GM12872 (cell line): ENCODE measurements at regions not wholly inside any gene's neighbourhood (a gene's known extent, or its start where the extent isn't known, plus 50 kb on each side); places are given as distances from the start of the nearest gene placed in this dataset.

ENCODE experiments used
- CTCF ChIP-seq: IDR thresholded peaks from 3 replicates; pipeline ENCODE4 v1.5.1; 2011; ENCODE audit warnings: low read depth, mild to moderate bottlenecking, low read length, moderate library complexity; ENCODE audit not compliant: insufficient read depth

DNA sequence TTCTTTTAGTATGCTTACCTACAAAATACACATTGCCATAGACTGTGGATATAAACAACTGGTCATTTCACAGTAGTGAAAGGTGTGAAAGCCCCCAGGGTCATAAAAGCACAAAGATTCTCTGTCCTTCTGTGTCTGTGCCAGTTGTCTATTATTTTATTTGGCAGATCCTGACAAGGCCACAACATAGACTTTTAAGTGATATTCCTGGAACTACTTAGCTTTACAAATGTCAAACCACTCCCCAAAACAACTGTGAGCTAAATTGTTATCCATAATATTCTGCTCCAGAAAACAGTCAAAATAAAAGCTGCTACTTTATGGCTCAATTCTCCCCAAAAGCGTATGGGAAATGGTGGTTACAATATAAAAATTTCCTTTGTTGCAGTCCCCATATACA, 172.1 kb downstream of the SEC23A start:
- no peak for TF ChIP-seq CTCF

DNA sequence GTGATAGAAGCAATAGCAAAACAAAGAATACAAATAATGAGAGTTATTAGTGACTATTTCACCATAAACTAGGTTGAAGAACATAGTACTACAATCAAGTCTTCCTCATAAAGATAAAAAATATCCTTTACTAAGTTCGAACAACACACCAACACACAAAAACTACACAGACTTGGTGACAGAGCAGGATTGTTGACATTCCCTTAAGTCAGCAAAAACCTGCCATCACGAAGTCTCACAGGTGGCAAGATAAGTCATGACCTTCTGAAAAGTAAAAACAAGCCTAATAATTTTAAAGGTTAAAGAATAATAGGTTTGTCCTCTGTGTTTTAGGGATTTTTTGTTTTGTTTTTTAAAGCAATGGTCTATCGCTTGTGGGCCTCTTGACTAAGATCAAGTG, 173.0 kb downstream of the SEC23A start:
- TF ChIP-seq CTCF = no peak

DNA sequence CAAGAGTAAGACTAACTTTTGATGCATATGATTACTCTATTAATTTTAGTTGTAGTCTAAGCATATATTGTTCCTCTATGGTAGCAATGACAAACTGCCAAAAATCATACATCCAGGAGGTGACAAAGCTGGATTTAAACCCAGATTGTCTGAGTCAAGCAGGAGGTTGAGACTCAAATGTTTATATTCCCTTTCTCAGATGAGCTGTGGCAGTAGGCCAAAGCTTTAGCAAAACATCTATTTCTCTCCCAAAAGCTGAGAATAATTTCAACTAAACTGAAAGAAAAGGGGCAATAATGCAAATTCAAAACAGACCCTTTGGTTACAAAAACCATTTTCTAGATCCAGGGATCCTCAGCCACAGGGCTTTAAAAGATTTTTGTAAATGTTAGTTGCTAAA, 173.6 kb downstream of the SEC23A start:
- no peak for TF ChIP-seq CTCF

GRCh38 chr14:38915125-38915524, 187.9 kb downstream of the SEC23A start:
- TF ChIP-seq CTCF = no peak

DNA sequence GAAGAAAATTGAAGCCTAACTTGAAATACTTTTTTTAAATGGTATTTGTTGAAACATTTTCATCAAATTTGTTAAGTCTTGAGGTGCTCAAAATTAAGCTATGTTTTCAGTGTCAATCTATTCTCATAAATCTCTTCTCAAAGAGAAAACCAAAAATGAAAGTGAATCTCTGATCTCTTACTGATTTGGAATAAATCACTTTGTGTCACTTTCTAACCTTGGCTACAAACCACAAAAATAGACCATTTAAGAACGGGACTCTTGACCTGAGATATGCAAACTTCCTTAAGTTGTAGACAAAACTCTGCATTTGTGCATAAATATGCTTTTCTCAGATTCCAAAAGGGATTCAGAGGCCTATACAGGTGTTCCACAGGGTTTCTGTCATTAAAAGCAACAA, 192.9 kb downstream of the SEC23A start:
- no peak for TF ChIP-seq CTCF

GRCh38 chr14:38904959-38905358, 198.1 kb downstream of the SEC23A start:
- TF ChIP-seq CTCF = no peak

- TF ChIP-seq CTCF = no peak
Measured at GRCh38 chr14:38901791-38902190, 201.2 kb downstream of the SEC23A start.

DNA sequence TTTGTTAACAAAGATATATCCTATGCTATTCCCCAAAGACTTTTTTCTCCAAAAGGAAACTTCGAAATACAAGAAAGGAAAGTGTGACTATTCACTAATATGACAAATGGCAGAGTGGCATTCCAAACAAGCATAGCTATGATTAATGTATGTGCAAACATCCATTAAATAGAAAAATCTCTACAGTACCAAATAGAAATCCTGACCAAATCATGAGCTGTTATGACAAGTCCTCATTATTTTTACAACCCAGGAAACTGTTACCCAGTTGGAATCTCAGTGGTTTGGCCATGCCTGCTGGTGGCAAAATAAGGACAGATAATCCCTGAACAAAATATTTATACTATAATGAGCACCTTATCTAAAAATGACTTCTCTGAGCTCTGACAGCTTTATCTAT, 202.1 kb downstream of the SEC23A start:
- TF ChIP-seq CTCF = no peak
